HL-60 (cell line): ENCODE measurements at regions not wholly inside any gene's neighbourhood (a gene's known extent, or its start where the extent isn't known, plus 50 kb on each side); places are given as distances from the start of the nearest gene placed in this dataset.

Source experiments
- CTCF ChIP-seq: IDR thresholded peaks from one replicate; pipeline ENCODE4 v1.5.1; 2011; ENCODE audit warnings: low read length, control low read depth, inconsistent platforms; ENCODE audit not compliant: insufficient read depth
- GABPA ChIP-seq: IDR thresholded peaks from 2 replicates; pipeline ENCODE4 v1.6.1; 2012; ENCODE audit warnings: low read depth
- POLR2AphosphoS5 ChIP-seq: IDR thresholded peaks from 2 replicates; pipeline ENCODE4 v1.6.1; 2012; ENCODE audit warnings: low read depth
- REST ChIP-seq: IDR thresholded peaks from 2 replicates; pipeline ENCODE4 v1.6.1; 2012; ENCODE audit warnings: low read depth; ENCODE audit not compliant: insufficient replicate concordance

- TF ChIP-seq CTCF: no peak
- TF ChIP-seq REST: no peak
- TF ChIP-seq POLR2AphosphoS5: no peak
- TF ChIP-seq GABPA: no peak
Measured at GRCh38 chr14:101118233-101118632, 214.7 kb upstream of the RTL1 start.
